22Rv1 (cell line): ENCODE measurements at regions not wholly inside any gene's neighbourhood (a gene's known extent, or its start where the extent isn't known, plus 50 kb on each side); places are given as distances from the start of the nearest gene placed in this dataset.

Experiments used
- CTCF ChIP-seq: fragments of 450-650 bp; IDR thresholded peaks from 2 replicates; pipeline ENCODE4 v1.5.1; 2017; ENCODE audit warnings: mild to moderate bottlenecking
- ZFX ChIP-seq: fragments of 450-650 bp; IDR thresholded peaks from 2 replicates; pipeline ENCODE4 v1.6.1; 2017; ENCODE audit warnings: antibody characterized with exemption, borderline replicate concordance

GRCh38 chr1:76023669-76024435 is 50.7 kb upstream of the ST6GALNAC3 start:
- TF ChIP-seq CTCF (no peak), ZFX (no peak)
